ENCODE measurements at regions not wholly inside any gene's neighbourhood (a gene's known extent, or its start where the extent isn't known, plus 50 kb on each side); places are given as distances from the start of the nearest gene placed in this dataset.

DNA sequence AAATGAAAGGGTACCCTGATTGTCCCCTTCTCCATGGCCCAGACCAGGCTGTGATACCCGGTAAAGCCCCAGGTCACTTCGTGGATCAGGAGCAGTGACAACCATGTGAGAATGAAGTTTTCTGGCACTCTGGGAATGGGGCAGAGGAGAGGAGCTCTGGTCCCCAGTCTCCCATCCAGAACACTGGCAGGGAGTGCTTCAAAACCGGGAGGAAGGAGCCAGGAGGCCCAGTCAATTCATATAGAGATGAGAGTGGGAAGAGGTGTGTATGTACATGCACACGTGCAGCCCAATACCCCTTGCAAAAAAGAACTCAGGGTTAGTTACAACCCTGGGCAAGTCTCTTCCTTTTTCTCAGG is 101.4 kb upstream of the TLE3 start:
- TF ChIP-seq, protein P1, sequence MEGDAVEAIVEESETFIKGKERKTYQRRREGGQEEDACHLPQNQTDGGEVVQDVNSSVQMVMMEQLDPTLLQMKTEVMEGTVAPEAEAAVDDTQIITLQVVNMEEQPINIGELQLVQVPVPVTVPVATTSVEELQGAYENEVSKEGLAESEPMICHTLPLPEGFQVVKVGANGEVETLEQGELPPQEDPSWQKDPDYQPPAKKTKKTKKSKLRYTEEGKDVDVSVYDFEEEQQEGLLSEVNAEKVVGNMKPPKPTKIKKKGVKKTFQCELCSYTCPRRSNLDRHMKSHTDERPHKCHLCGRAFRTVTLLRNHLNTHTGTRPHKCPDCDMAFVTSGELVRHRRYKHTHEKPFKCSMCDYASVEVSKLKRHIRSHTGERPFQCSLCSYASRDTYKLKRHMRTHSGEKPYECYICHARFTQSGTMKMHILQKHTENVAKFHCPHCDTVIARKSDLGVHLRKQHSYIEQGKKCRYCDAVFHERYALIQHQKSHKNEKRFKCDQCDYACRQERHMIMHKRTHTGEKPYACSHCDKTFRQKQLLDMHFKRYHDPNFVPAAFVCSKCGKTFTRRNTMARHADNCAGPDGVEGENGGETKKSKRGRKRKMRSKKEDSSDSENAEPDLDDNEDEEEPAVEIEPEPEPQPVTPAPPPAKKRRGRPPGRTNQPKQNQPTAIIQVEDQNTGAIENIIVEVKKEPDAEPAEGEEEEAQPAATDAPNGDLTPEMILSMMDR (IDR thresholded peaks at IDR 0.05; ENCODE audit: control insufficient read depth, insufficient read depth, low read depth, low read length, missing control alignments), result no peak

DNA sequence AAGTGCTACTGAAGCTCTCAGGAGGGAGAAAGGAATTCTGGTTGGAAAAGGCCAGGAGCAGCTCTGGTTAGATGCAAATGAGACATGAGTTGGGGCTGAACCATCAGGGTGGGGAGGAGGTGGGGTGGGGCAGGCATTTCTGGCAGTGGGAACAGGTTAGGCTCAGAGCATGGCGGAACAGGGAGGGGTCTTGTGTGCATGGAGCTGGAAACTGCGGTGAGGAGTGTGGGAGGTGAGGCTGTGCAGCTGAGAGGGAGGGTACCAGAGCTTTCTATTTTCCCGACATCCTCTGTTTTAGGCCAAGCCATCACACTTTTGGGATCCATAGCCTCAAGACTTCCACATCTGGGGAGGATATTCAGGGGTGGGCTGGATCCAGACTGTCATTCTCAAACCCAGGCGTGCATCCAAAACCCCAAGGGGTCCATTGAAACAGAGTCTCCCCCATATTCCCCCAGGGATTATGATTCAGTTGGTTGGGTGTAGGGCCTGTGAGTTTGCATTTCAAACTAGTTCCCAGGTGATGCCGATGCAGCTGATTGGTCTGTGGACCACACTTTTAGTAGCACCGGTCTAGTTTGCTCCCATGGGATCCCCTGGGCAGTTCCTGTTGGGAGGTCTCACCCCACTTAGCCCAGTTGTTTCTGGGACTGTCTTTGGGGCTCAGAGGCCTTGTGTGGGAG is 100.9 kb upstream of the TLE3 start:
- DNase-seq (ENCODE audit: low read depth), result no peak
- H3K4me3 ChIP-seq (ENCODE audit: control insufficient read depth, low read depth, low read length), result no peak overlapping the region
- TF ChIP-seq, protein P1 (IDR thresholded peaks at IDR 0.05; ENCODE audit: control insufficient read depth, insufficient read depth, low read depth, low read length, missing control alignments), result no peak

More for the DNA sequence above, 101.4 kb upstream of the TLE3 start:
- H3K4me3 ChIP-seq (ENCODE audit: control insufficient read depth, low read depth, low read length), result no peak overlapping the region
- no peak for DNase-seq (ENCODE audit: low read depth)

DNA sequence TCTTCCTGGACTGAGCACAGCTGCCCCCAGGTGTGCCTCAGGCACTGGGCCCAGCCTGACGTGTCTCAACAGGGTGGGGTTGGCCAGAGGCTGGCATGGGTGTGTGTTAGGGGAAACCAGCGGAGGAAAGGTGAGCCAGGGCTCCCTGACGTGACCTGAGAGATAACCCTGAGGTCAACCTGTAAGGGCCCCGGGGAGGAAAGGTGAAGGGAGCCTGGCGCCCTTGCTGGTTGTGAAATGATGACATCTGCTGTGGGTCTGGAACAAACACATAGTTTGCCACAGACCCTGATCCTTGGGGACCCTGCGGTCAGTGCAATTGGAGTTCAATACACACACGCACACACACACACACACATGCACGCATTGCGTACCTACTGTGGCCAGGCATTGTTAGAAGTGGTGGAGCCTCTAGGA is 100.2 kb upstream of the TLE3 start:
- H3K4me3 ChIP-seq (ENCODE audit: control insufficient read depth, low read depth, low read length), result no peak overlapping the region
- TF ChIP-seq, protein P1 (IDR thresholded peaks at IDR 0.05; ENCODE audit: control insufficient read depth, insufficient read depth, low read depth, low read length, missing control alignments), result no peak
- no peak for DNase-seq (ENCODE audit: low read depth)

DNA sequence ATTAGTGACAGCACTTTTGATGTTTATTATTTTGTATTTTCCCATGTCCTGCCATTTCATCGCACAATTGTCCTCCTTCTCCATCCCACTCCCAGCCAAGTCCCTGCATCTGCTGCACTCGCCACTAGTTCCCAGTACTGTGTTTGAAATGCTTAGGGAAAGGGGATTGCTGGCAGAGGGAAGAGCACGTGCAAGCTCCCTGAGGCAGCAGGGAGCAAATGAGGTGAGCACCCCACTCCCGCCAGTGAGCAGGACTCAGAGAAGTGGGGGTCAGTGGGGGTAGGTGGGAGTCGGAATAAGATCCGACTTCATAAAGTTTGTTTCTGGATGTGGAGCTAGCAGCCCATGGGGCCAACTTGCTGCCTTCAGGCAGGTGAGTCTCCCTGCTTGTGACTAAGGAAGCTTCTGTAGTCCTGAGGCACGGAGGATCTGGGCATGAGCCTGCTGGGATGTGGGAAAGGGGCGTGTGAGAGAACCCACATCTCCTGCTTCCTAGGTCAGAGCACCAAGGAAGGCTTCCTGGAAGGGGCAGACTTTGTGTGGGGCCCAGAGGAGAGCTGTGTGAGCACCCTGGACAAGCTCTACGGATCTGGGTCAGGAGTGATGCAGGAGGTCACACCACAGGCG is 99.7 kb upstream of the TLE3 start:
- no peak for DNase-seq (ENCODE audit: low read depth)
- TF ChIP-seq, protein P1 (IDR thresholded peaks at IDR 0.05; ENCODE audit: control insufficient read depth, insufficient read depth, low read depth, low read length, missing control alignments), result no peak
- no peak overlapping the region for H3K4me3 ChIP-seq (ENCODE audit: control insufficient read depth, low read depth, low read length)

DNA sequence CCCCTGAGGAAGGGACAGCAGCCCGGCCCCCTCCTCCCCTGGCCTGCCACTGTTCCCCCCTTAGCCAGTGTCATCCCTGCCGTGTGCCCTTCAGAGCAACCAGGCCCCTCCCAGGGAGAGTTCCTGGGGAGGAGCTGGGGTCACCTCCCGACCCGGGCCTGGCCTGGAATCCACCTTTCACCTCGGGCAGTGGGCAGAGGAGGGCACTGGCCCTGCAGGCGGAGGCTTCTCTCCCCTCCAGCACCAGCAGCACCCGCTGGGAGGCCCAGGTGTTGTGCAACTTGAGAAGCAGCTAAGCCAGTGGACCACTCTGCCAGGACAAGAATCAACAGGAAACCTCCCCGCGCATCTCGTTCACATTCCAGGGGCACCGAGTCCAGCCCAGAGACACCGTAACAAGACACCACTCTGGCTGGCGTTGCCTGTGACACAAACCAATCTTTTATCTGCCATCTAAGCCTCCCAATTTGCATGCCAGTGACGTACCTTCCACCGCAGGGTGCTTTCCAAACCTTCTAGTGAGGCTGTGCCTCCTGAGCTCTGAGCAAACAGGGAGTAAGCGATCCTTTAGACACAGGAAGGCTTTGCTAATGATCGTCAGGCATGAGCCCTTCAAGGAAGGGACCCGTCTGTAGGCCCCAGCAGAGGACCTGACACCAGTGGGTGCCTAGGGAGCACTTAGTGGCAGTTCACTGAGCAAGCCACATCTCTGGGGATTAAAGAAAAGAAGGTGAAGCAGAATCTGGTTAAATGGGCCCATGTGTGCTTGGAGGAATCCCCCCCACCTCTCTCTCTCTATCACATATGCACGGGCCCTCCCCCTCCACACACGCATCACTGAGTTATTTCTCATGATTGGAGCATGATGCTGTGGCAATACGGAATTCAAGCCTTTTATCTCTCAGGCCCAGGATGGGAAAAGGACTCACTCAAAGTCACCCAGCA is 98.9 kb upstream of the TLE3 start:
- TF ChIP-seq, protein P1 (IDR thresholded peaks at IDR 0.05; ENCODE audit: control insufficient read depth, insufficient read depth, low read depth, low read length, missing control alignments), result no peak
- H3K4me3 ChIP-seq (ENCODE audit: control insufficient read depth, low read depth, low read length), result no peak overlapping the region
- DNase-seq (ENCODE audit: low read depth), result peak; percentile 74

DNA sequence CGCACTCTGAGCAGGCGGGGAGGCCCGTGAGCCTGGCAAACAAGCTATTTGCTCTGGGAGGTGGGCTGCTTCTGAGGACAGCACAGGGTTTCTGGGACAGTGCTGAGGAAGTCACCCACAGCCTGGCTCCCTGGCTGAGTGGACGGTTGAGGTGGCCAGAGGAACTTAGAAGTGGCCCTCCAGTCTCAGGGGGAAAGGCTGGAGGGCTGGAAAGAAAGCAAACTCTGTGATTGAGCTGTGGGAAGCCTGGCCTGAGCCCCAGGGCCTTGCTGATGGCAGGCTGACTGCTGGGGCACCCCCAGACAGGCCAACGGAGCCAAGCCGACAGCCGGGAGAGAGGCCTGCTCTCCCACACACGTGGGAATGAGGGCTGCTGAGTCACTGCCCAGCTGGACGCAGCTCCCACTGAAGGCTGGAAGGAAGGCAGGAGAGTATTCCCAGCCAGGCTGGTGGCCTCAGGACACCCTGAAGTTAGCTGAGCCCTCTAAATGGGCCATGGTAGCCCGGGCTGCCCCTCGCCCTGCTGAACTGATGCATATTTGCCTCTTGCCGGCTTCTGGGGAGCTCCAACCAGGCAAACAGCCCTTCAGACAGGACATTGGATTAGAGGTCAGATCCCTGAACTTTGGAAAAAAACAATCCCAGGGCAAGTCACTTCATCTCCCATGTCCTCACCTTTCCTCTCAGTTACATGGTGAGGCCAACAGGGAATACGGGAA is 98.0 kb upstream of the TLE3 start:
- DNase-seq (ENCODE audit: low read depth), result peak; percentile 70
- no peak overlapping the region for H3K4me3 ChIP-seq (ENCODE audit: control insufficient read depth, low read depth, low read length)
- TF ChIP-seq, protein P1 (IDR thresholded peaks at IDR 0.05; ENCODE audit: control insufficient read depth, insufficient read depth, low read depth, low read length, missing control alignments), result no peak

Measured in AG09309 (cell line).